NCI-H446 (cell line): ENCODE measurements at regions not wholly inside any gene's neighbourhood (a gene's known extent, or its start where the extent isn't known, plus 50 kb on each side); places are given as distances from the start of the nearest gene placed in this dataset.
"Not testable (repeated sequence)": the region's sequence is repeated elsewhere in the genome, so short reads cannot be mapped to it uniquely, and the experiment has no call there.

Source experiments
- DNase-seq, 2 experiments: peaks; one replicate each; lab custom pipeline; 2025; lab: John Stamatoyannopoulos, UW

- DNase-seq = no peak
Observed at GRCh38 chr11:134978388-134979088, 566.5 kb upstream of the B3GAT1 start.

GRCh38 chr11:134976551-134976950 lies 564.5 kb upstream of the B3GAT1 start:
- no peak for DNase-seq

GRCh38 chr11:134975866-134976376 lies 563.9 kb upstream of the B3GAT1 start:
- DNase-seq = no peak

GRCh38 chr11:134973801-134974200 lies 561.8 kb upstream of the B3GAT1 start:
- no peak for DNase-seq

- DNase-seq = no peak
Observed at GRCh38 chr11:134971381-134971780, 559.3 kb upstream of the B3GAT1 start.

- no peak for DNase-seq
Observed at GRCh38 chr11:134967746-134968145, 555.7 kb upstream of the B3GAT1 start.

- DNase-seq = not testable (repeated sequence)
Observed at GRCh38 chr11:134961386-134961785, 549.3 kb upstream of the B3GAT1 start.

- DNase-seq = no peak
Observed at GRCh38 chr11:134958870-134959269, 546.8 kb upstream of the B3GAT1 start.

- DNase-seq = no peak
Observed at GRCh38 chr11:134958336-134958640, 546.2 kb upstream of the B3GAT1 start.

- no peak for DNase-seq
Observed at GRCh38 chr11:134957540-134958335, 545.7 kb upstream of the B3GAT1 start.

- no peak for DNase-seq
Observed at GRCh38 chr11:134956450-134957210, 544.6 kb upstream of the B3GAT1 start.

- DNase-seq = not testable (repeated sequence)
Observed at GRCh38 chr11:134955970-134956369, 543.9 kb upstream of the B3GAT1 start.

- DNase-seq = no peak
Observed at GRCh38 chr11:134955281-134955680, 543.2 kb upstream of the B3GAT1 start.

GRCh38 chr11:134954456-134954855 lies 542.4 kb upstream of the B3GAT1 start:
- not testable (repeated sequence) for DNase-seq

GRCh38 chr11:134953417-134953970 lies 541.5 kb upstream of the B3GAT1 start:
- not testable (repeated sequence) for DNase-seq

- DNase-seq = no peak
Observed at GRCh38 chr11:134951305-134951700, 539.3 kb upstream of the B3GAT1 start.

GRCh38 chr11:134950692-134951304 lies 538.8 kb upstream of the B3GAT1 start:
- no peak for DNase-seq

GRCh38 chr11:134949121-134950090 lies 537.4 kb upstream of the B3GAT1 start:
- no peak for DNase-seq

GRCh38 chr11:134947556-134947955 lies 535.5 kb upstream of the B3GAT1 start:
- DNase-seq = no peak

GRCh38 chr11:134945993-134946392 lies 534.0 kb upstream of the B3GAT1 start:
- no peak for DNase-seq

GRCh38 chr11:134944986-134945385 lies 532.9 kb upstream of the B3GAT1 start:
- DNase-seq = no peak
